ENCODE measurements at regions not wholly inside any gene's neighbourhood (a gene's known extent, or its start where the extent isn't known, plus 50 kb on each side); places are given as distances from the start of the nearest gene placed in this dataset.
A peak's percentile ranks its signal among the peaks of the same experiment; 100 is the strongest.
"Not testable (repeated sequence)": the region's sequence is repeated elsewhere in the genome, so short reads cannot be mapped to it uniquely, and the experiment has no call there.

- 62 to 77% methylated on average over 5 of the region's 5 CpGs for WGBS, 2 donors
- intact Hi-C loops (cut with DNase I), result no loop called here
Observed at GRCh38 chr2:185393091-185393490, 345.5 kb upstream of the FSIP2 start.

DNA sequence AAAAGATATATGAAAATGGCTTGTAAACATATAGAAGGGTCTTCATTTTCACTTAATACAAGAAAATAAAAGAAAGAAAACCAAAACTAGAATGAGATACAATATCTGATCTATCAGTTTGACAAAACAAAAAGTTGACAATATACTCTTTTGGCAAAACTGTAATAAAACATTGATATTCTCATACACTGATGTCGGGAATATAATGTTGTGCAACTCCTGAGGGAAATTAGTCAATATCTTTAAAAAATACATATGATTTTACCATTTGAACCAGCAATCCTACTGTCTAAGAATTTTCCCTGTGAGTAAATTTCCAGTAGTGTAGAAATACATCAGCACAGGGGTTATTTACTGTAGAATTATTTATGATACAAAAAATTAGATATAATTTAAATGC lies 336.1 kb upstream of the FSIP2 start:
- no peak for DNase-seq
- Histone ChIP-seq H3K4me3 (no peak overlapping the region), H3K4me1 (no peaks in the 10 kb centered on the region), H3K36me3 (no peaks in the 10 kb centered on the region), H3K27ac (no peak overlapping the region), H3K9me3 (no peaks in the 10 kb centered on the region), H3K27me3 (no peaks in the 10 kb centered on the region)
- WGBS, 2 donors, result 76% methylated on average over 1 of the region's 1 CpG
- TF ChIP-seq POLR2A (IDR thresholded peaks at IDR 0.05), result no peak
- TF ChIP-seq, protein P1, sequence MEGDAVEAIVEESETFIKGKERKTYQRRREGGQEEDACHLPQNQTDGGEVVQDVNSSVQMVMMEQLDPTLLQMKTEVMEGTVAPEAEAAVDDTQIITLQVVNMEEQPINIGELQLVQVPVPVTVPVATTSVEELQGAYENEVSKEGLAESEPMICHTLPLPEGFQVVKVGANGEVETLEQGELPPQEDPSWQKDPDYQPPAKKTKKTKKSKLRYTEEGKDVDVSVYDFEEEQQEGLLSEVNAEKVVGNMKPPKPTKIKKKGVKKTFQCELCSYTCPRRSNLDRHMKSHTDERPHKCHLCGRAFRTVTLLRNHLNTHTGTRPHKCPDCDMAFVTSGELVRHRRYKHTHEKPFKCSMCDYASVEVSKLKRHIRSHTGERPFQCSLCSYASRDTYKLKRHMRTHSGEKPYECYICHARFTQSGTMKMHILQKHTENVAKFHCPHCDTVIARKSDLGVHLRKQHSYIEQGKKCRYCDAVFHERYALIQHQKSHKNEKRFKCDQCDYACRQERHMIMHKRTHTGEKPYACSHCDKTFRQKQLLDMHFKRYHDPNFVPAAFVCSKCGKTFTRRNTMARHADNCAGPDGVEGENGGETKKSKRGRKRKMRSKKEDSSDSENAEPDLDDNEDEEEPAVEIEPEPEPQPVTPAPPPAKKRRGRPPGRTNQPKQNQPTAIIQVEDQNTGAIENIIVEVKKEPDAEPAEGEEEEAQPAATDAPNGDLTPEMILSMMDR (IDR thresholded peaks at IDR 0.05), result no peak
- intact Hi-C loops (cut with DNase I), result no loop called here

More at GRCh38 chr2:185393091-185393490, 345.5 kb upstream of the FSIP2 start:
- TF ChIP-seq, protein P1 (IDR thresholded peaks at IDR 0.05), result no peak
- TF ChIP-seq POLR2A (IDR thresholded peaks at IDR 0.05), result no peak
- Histone ChIP-seq H3K27ac (no peak overlapping the region), H3K9me3 (peaks cover 0 to 9% (median 0%) of the 10 kb centered on the region in 3 donors), H3K27me3 (no peaks in the 10 kb centered on the region), H3K36me3 (no peaks in the 10 kb centered on the region), H3K4me3 (no peak overlapping the region), H3K4me1 (no peaks in the 10 kb centered on the region)
- no peak for DNase-seq

DNA sequence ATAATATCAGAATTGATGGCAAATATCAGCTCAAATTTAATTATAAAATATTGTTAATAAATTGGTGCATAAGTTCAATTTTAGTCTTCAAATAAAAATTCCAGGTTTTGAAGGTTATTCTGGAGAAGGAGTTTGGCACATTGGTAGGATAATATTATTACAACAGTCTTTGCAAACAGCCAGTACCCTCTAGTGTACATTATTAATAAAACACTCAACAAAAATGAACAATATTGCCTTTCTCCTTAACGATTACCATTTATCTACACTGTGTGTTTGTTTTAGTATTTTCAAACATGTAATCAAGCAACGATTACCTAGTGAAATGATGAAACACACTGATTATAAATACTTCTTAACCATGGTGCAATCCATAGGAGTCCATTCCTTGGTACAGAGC lies 334.0 kb upstream of the FSIP2 start:
- no peaks in the 10 kb centered on the region for H3K36me3 ChIP-seq
- H3K4me3 ChIP-seq, result no peak overlapping the region
- no peak for DNase-seq
- no peak for TF ChIP-seq POLR2A (IDR thresholded peaks at IDR 0.05)
- TF ChIP-seq, protein P1 (IDR thresholded peaks at IDR 0.05), result no peak
- 35 to 40% methylated on average over 2 of the region's 2 CpGs for WGBS, 2 donors
- H3K27ac ChIP-seq, result no peak overlapping the region
- no peaks in the 10 kb centered on the region for H3K27me3 ChIP-seq
- H3K4me1 ChIP-seq, result no peaks in the 10 kb centered on the region
- intact Hi-C loops (cut with DNase I), result no loop called here
- H3K9me3 ChIP-seq, result no peaks in the 10 kb centered on the region

DNA sequence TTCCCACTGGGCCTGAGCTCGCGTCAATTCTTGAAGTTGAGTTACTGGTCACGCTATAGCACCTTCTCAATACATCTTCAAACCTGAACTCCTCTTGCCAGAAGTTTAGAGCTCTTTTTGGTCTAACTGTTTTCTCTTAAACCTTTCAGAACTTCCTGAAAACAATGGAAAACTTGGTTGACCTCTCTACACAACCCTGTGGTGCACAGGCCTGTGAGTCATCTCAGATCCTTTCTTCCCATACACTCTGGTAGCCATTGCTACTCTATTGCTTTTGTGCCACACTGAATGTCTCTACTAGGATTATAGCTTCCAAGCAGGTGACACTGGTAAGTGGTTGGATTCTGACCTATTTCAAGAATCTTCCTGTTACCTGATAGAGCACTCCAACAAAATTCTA lies 321.5 kb upstream of the FSIP2 start:
- no peaks in the 10 kb centered on the region for H3K36me3 ChIP-seq
- WGBS, 2 donors, result 86 to 92% methylated on average over 3 of the region's 3 CpGs
- TF ChIP-seq, protein P1 (IDR thresholded peaks at IDR 0.05), result no peak
- no peak for TF ChIP-seq POLR2A (IDR thresholded peaks at IDR 0.05)
- intact Hi-C loops (cut with DNase I), result no loop called here
- no peaks in the 10 kb centered on the region for H3K27me3 ChIP-seq
- H3K9me3 ChIP-seq, result no peaks in the 10 kb centered on the region
- H3K4me1 ChIP-seq, result no peaks in the 10 kb centered on the region
- no peak overlapping the region for H3K4me3 ChIP-seq
- no peak for DNase-seq
- no peak overlapping the region for H3K27ac ChIP-seq

GRCh38 chr2:185417688-185418087 lies 320.9 kb upstream of the FSIP2 start:
- Histone ChIP-seq H3K4me1 (no peaks in the 10 kb centered on the region), H3K36me3 (no peaks in the 10 kb centered on the region), H3K9me3 (no peaks in the 10 kb centered on the region), H3K4me3 (no peak overlapping the region), H3K27ac (no peak overlapping the region), H3K27me3 (no peaks in the 10 kb centered on the region)
- no peak for DNase-seq
- intact Hi-C loops (cut with DNase I), result no loop called here
- TF ChIP-seq, protein P1 (IDR thresholded peaks at IDR 0.05), result no peak
- TF ChIP-seq POLR2A (IDR thresholded peaks at IDR 0.05), result no peak

- DNase-seq; H3K36me3 ChIP-seq; H3K27ac ChIP-seq; H3K4me1 ChIP-seq; H3K27me3 ChIP-seq; H3K9me3 ChIP-seq; intact Hi-C loops (cut with DNase I): not testable (repeated sequence)
- 73 to 79% methylated on average over 16 to 23 of the region's 33 CpGs for WGBS, 2 donors
- peak overlapping the region in 2 of 4 donors; percentile 13 to 14 for H3K4me3 ChIP-seq
Observed at GRCh38 chr2:185424958-185425629, 313.5 kb upstream of the FSIP2 start.

Measured in esophagus squamous epithelium (tissue), 5 donors.